ENCODE measurements at regions not wholly inside any gene's neighbourhood (a gene's known extent, or its start where the extent isn't known, plus 50 kb on each side); places are given as distances from the start of the nearest gene placed in this dataset.

GRCh38 chr18:22542406-22542835, 124.7 kb upstream of the CTAGE1 start:
- H4K20me1 ChIP-seq (ENCODE audit: insufficient read depth, low read length): no peaks in the 10 kb centered on the region
- no peak for TF ChIP-seq CTCF (IDR thresholded peaks at IDR 0.05)
- DNase-seq: no peak
- peaks cover 0 to 4% of the 10 kb centered on the region in 2 donors for H3K9me3 ChIP-seq (replicated peaks in 1 of 2; ENCODE audit: control insufficient read depth in 1 of 2, insufficient read depth in 1 of 2, low read length in 2 of 2)
- H3K4me1 Mint-ChIP-seq: no peaks in the 10 kb centered on the region
- no peak overlapping the region for H2AFZ ChIP-seq (ENCODE audit: insufficient read depth, low read depth, low read length, poor library complexity, severe bottlenecking)
- H3K36me3 Mint-ChIP-seq: no peaks in the 10 kb centered on the region
- H3K4me3 Mint-ChIP-seq: no peak overlapping the region
- H3K4me3 ChIP-seq (replicated peaks in 1 of 3; ENCODE audit: low read depth in 2 of 3, low read length in 3 of 3): no peak overlapping the region
- 100% methylated on average over 2 of the region's 4 CpGs for WGBS (ENCODE audit: insufficient coverage)
- H3K9me3 Mint-ChIP-seq: peaks cover 0 to 12% (median 7%) of the 10 kb centered on the region in 7 donors
- H3K4me2 ChIP-seq (replicated peaks; ENCODE audit: extremely low read depth, low read length, poor library complexity, severe bottlenecking): no peak overlapping the region
- intact Hi-C loops (cut with micrococcal nuclease): loop anchor here in 1 of 2 donors (10.0 kb wide), 1 partner anchor 62 kb away; no protein-coding TSS in a partner anchor
- no peaks in the 10 kb centered on the region for H3K36me3 ChIP-seq (replicated peaks in 1 of 2; ENCODE audit: control insufficient read depth in 1 of 2, insufficient read depth in 2 of 2, low read length in 2 of 2)
- H3K27ac Mint-ChIP-seq: no peak overlapping the region
- no peaks in the 10 kb centered on the region for H3K27me3 ChIP-seq (ENCODE audit: control insufficient read depth in 2 of 2, insufficient read depth in 2 of 2, low read length in 2 of 2)
- no peaks in the 10 kb centered on the region for H3K79me2 ChIP-seq (ENCODE audit: insufficient read depth, low read length)
- H3K9ac ChIP-seq (ENCODE audit: insufficient read depth, low read length, poor library complexity, severe bottlenecking): no peak overlapping the region
- no peaks in the 10 kb centered on the region for H3K4me1 ChIP-seq (ENCODE audit: control insufficient read depth in 1 of 2, insufficient read depth in 2 of 2, low read length in 2 of 2)
- no peak overlapping the region for H3K27ac ChIP-seq (ENCODE audit: low read depth in 1 of 2, low read length in 2 of 2)
- H3K27me3 Mint-ChIP-seq (ENCODE audit: low read depth in 3 of 3): peaks cover 0 to 1% (median 0%) of the 10 kb centered on the region in 3 donors

- H3K4me3 ChIP-seq (replicated peaks in 1 of 3; ENCODE audit: low read depth in 2 of 3, low read length in 3 of 3): no peak overlapping the region
- no peaks in the 10 kb centered on the region for H3K36me3 ChIP-seq (replicated peaks in 1 of 2; ENCODE audit: control insufficient read depth in 1 of 2, insufficient read depth in 2 of 2, low read length in 2 of 2)
- Mint-ChIP-seq H3K36me3 (no peaks in the 10 kb centered on the region), H3K9me3 (peaks cover 0 to 12% (median 8%) of the 10 kb centered on the region in 7 donors), H3K27me3 (ENCODE audit: low read depth in 3 of 3) (peaks cover 0 to 1% (median 0%) of the 10 kb centered on the region in 3 donors), H3K27ac (no peak overlapping the region), H3K4me1 (no peaks in the 10 kb centered on the region), H3K4me3 (no peak overlapping the region)
- no peak overlapping the region for H3K4me2 ChIP-seq (replicated peaks; ENCODE audit: extremely low read depth, low read length, poor library complexity, severe bottlenecking)
- no peak overlapping the region for H3K9ac ChIP-seq (ENCODE audit: insufficient read depth, low read length, poor library complexity, severe bottlenecking)
- no peak for DNase-seq
- TF ChIP-seq CTCF (IDR thresholded peaks at IDR 0.05): no peak
- intact Hi-C loops (cut with micrococcal nuclease): loop anchor here in 1 of 2 donors (10.0 kb wide), 1 partner anchor 61 kb away; no protein-coding TSS in a partner anchor
- H3K9me3 ChIP-seq (replicated peaks in 1 of 2; ENCODE audit: control insufficient read depth in 1 of 2, insufficient read depth in 1 of 2, low read length in 2 of 2): peaks cover 0 to 4% of the 10 kb centered on the region in 2 donors
- H3K79me2 ChIP-seq (ENCODE audit: insufficient read depth, low read length): no peaks in the 10 kb centered on the region
- H3K4me1 ChIP-seq (ENCODE audit: control insufficient read depth in 1 of 2, insufficient read depth in 2 of 2, low read length in 2 of 2): no peaks in the 10 kb centered on the region
- WGBS (ENCODE audit: insufficient coverage): no CpG with 5 or more reads among the region's 4 CpGs
- H3K27ac ChIP-seq (ENCODE audit: low read depth in 1 of 2, low read length in 2 of 2): no peak overlapping the region
- H4K20me1 ChIP-seq (ENCODE audit: insufficient read depth, low read length): no peaks in the 10 kb centered on the region
- H3K27me3 ChIP-seq (ENCODE audit: control insufficient read depth in 2 of 2, insufficient read depth in 2 of 2, low read length in 2 of 2): no peaks in the 10 kb centered on the region
- H2AFZ ChIP-seq (ENCODE audit: insufficient read depth, low read depth, low read length, poor library complexity, severe bottlenecking): no peak overlapping the region
These were observed 126.1 kb upstream of the CTAGE1 start for GRCh38 chr18:22543769-22544168.

All from CD14-positive monocyte (primary cell).